Left renal cortex interstitium (tissue), 4 donors: ENCODE measurements at regions not wholly inside any gene's neighbourhood (a gene's known extent, or its start where the extent isn't known, plus 50 kb on each side); places are given as distances from the start of the nearest gene placed in this dataset.
A peak's percentile ranks its signal among the peaks of the same experiment; 100 is the strongest.

ENCODE experiments used
- DNase-seq, 4 donors: peaks; one replicate each; pipeline ENCODE4 v3.0.0-alpha.2; 2013; ENCODE audit warnings: low read depth in 4 of 4, low spot score in 2 of 4, missing footprints in 1 of 4

DNA sequence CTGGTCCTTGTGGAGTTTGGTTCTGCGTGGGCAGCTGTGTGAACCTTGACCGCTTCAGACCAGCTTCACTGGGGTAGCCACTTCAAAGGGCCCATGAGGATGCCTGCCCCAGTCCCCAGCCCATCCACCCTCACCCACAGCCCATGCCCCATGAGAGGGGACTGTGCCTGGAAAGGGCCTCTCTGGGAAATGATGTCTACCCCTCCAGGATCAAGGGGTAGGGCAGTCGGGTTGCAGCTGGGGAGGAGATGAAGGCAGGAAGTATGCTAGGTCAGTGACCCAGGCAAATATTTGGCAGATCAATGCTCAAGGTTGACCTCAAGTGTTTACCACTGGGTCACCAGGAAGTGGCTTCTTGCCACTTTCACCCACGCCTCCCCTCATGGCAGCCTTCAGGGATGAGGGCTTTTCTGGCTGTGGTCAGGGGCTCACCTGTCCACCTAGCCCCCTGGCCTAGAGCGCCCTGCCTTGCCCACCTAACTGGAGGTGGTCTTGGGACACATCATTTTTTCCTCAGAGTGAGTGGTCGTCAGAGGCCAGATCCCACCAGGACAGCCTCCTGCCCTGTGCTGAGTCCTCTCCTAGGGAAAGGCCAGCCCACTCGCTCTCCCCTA lies 109.5 kb downstream of the SNX5 start:
- DNase-seq, result no peak

DNA sequence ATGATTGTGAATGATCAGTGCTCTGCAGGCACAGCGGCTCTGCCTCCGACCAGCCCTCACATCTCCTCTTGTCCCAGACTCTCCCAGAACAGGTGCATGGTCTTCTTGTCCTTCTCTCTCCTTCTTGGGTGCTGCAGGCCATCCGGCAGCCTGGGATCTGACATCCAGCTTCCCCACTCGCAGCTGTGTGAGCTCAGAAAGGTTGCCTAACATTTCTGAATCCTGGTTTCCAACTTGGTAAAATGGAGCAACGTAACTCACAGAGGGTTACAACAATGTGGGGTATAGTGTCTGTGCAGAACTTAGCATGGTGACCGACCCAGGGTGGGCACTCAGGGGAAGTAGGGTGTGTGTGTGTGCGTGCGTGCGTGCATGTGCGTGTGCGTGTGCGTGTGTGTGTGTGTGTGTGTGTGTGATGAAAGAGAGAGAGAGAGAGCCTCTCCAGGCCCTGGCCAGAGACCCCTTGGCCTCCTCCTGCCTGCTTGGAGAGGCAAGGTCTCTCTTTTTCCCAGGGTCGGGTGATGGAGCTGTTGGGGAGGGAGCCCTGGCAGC lies 110.1 kb downstream of the SNX5 start:
- DNase-seq, result no peak

DNA sequence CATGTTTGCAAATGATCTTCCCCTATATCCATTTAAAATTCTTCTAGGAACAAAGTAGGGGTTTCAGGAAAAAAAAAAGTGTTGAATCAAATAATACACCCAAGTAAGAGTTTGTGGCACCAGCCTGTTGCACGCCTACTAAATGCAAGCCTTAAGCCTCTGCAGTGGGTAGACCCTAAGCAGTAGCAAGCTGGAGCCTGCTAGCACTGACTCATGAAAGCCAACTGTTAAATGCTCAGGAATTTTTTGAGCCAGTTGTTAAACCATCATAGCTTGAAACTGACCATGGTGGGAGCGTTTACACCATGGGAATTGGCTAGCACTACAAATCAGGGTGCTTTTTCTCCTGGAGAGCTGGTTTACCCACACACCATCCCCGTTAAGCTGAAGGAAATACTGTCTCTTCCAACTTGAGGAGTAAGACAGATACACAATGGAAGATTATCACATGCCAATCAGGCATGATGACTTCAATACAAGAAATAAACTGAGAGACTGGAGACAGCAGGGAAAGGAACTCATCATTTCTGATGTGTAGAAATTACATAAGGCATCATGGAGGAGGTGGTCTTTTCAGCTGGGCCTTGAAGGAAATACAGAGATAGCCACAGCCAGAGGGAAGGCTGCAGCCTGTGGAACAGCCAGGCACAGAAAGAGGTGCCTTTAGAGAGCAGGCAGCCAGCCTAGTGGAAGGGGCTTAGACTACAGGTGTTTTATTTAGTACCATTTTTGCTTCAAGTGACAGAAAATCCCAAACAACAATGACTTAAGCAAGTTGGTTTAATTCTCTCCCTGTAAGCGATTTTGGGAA lies 110.8 kb downstream of the SNX5 start:
- no peak for DNase-seq

DNA sequence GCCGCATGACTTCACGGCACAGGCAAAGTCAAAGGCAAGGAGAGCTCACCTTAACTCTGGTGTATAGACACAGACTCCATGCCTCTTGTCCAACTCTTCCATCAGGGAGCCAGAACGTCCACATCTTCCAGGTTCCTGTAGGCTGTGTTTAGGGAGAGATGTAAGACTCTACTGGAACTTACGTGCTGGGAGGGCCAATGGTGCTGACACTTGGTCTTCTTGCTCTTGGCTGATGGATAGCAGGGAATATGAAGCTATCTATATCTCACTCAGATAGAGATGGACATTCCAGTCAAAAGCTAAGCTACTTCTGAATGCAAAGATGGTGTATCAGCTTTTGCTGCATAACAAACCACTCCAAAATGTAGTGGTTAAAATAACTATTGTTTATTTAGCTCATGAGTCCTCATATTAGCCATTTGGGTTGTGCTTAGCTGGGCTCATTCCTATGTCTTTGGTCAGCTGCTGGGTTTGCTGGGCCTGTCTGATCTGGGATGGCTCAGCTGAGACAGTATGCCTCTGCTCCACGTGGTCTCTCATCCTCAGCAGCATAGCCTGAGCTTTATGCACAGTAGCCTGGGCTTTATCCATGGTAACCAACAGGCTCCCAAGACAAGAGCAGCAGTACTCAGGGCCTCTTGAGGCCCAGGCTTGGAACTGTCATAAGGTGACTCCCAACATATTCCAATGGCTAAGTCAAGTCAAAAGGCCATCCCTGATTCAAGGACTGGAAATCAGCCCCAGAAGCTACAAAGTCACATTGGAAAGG lies 111.6 kb downstream of the SNX5 start:
- DNase-seq, result no peak

DNA sequence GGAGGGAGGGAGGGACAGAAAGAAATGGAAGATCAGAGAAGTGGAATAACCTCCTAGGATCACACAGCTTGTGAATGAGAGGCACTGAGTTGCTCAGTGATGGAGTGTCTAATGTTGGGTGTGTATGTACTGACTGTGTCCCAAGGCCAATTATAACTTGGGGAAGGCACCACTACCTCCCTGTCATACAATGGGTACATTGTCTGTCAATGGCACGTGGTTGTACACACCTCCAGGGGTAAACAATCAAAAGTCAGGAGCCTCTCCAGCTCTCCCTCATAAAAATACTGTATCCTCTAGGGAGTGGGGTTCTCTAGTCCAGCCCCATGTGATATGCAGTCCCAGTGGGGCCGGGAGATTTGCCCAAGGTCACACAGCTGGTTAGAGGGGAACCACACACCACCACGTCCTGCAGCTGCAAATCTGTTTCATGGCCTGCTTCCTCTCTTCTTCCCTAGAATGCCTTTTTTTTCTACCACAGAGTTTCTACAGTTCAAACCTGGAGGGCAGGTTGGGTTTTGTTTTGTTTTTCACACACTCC lies 112.5 kb downstream of the SNX5 start:
- DNase-seq, result no peak

DNA sequence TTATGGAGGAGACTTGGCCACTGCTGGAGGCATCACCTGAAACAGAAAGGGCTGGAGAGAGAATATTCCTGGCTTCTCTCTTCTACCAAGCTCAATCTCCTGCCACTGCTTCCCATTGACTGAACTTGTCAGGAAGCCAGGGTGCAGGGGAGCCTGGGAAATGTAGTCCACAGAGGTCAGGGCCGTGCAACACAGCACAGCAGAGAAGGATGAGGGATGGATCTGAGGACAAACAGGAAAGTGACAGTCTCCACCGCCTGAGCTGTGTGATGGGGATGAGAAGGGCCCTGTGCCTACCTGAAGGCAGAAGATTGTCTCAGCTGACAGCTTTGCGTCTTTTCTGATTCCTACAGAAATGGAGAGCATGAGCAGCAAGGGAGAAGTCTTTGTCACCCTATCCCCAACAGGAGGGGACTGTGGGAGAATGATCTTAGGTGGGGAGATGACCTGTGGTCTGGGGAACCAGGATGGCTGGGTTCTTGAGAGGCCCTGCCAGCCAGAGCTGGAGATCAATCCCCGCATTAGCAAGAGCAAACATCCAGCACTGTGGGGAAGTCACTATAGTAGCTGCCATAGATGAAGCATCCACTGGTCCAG lies 114.2 kb downstream of the SNX5 start:
- DNase-seq, result no peak

DNA sequence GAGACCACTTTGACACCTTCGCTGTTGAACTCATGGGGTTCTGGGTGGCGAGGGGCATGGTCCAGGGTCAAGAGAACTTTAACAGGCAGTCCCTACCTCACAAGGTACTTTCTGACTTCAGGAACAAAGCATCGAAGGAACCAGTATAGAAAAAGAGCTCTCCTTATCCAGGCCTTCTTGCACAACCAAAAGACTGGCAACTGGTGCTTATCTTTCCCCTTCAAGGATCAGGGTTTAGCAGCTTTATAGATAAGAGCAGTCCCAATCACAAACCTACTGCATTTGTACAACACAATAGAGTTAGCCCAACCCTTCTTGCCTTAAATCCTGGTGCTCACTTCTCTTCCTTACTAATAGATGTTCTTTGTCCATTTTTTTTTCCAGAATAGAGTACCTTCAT lies 116.3 kb downstream of the SNX5 start:
- DNase-seq, result no peak

DNA sequence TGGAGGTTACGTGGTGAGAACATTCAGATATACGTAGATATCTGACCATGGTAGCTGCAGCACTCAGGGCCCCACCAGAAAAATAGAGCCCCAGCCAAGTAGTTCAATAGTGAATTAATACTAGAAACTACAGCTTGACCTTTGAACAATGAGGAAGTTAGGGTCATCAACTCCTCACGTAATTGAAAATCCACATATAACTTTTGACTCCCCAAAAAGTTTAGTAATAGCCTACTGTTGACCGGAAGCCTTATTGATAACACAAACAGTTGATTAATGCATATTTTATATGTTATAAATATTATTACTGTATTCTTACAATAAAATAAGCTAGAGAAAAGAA lies 117.9 kb downstream of the SNX5 start:
- DNase-seq, result no peak

DNA sequence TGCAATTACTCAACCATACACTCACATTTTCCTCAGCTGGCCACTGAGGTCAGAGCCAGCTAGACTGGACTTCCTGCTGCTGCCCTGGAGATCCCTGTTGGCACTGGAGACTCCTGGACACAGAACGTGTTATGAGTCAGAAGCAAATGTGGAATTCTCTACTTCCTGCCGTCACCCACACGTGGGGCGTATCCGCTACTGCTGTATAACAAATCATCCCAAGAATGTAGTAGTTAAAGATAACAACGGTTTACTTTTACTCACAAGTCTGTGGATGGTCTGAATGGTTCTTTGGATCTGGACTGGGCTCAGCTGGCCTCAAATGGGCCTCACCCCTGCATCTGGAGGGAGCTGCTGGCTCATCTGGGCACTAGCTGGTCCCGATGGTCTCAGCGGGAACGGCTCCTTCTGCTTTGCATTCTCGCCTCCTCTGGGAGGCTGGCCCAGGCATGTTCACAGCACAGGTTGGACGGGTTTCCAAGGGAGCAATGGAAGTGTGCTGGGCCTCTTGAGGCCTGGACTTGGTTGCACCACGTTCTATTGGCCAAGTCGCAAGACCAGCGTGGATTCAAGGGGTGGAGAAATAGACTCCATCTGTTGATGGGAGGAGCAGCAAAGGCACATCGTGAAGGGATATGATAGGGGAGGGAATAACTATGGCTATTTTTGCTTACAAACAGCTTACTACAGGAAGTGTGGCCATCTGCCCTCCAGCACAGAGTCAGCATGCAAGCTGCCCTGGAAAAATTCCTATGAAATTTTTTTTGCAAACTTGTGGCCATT lies 118.5 kb downstream of the SNX5 start:
- no peak for DNase-seq

DNA sequence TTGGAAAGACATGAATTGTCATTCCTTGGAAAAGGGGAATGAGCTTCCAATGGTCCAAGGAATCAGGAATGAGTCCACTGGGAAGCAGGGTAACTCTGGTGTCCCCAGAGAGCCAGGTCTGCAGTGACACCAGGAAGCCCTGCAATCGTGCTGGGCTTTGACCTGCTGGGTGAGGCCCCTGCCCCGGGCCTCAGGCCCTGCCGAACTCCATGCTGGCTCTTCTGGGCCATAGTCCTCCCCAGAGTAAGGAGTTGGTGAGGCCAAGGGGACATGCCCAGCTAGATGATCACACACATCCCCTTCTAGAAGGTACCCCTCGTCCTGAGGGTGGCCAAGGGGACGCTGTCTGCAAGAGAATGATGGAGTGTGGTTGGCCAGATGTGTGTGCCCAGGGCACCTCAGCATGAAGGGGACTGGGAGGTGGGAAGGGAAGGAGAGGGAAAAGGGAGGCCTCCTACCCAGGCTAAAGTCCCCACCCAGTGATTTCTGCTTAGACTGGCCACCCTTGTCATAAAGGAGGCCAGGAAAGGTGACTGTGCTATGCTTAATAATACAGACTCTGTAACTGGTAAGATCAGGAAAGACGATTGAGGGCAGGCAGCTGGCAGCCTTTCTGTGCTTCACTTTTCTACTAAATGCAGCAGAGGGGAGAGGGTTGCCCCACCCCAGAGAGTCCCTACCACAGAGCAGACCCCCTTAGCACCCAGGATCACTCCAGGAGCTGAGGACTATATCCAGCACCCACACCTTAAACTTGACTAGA lies 119.3 kb downstream of the SNX5 start:
- DNase-seq, result no peak

DNA sequence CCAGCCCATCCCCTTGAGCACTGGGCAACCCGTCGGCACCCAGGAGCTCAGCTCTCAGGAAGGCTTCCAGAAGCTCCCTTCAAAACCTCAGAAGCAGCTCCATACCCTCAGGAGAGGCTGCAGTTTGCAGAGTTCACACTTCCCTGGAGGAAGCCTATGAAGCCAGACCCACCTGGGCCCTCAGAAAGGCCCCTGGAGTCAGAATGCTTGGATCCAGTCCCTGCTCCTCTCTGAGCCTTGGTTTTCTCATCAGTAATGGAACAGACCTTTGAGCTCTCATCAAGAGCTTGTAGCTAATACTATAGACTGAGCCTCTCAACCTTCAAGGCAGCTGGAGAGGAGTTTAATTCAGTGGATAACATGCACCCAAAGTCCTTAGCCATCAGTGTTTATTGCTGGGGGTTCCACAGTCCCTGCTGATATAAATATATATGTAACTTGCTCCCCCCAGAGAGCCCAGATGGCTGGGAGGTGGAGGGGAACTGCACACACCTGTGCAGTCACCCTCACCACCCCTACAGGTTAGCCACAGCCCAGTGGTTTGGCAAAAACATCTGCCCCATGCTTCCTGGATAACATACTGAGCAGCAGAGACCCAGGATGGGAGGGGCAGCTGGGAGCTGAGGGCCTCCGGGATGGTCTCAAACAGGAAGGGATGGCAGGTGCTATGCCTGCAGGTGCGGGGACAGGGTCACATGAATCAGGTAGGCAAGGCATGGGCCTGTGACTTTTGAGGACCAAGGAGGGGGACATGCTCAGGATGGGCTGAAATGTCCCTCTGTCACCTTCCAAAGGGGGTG lies 120.1 kb downstream of the SNX5 start:
- DNase-seq, result no peak

DNA sequence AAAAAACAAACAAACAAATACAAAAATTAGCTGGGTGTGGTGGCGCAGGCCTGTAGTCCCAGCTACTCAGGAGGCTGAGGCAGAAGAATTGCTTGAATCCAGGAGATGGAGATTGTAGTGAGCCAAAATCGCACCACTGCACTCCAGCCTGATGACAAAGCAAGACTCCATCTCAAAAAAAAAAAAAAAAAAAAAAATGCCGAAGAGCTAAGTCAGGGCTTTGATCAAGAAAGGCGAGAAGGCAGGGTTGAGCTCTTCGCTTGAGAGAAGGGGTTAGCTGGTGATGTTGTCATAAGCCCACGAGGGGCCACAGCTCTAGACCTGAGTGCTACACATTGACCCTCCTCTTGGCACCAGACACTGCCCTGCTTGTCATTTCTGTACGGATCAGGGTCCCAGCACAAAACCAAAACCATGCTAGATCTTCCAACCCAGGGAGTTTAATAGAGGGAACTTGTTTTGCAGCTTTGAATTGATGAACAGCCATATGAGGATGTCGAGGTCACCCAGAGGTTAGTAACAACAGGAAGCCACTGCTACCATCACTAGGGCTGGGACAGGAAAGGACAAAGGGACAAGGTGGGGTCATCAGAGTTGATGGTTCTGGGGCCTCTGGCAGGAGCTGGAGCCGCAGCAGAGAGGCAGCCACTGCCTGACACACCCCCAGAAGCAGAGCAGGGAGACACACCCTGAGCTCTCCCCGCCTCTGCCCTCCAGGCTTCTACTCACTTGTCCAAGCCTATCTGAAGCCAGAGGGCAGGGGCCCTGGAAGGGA lies 122.7 kb downstream of the SNX5 start:
- DNase-seq, result no peak

DNA sequence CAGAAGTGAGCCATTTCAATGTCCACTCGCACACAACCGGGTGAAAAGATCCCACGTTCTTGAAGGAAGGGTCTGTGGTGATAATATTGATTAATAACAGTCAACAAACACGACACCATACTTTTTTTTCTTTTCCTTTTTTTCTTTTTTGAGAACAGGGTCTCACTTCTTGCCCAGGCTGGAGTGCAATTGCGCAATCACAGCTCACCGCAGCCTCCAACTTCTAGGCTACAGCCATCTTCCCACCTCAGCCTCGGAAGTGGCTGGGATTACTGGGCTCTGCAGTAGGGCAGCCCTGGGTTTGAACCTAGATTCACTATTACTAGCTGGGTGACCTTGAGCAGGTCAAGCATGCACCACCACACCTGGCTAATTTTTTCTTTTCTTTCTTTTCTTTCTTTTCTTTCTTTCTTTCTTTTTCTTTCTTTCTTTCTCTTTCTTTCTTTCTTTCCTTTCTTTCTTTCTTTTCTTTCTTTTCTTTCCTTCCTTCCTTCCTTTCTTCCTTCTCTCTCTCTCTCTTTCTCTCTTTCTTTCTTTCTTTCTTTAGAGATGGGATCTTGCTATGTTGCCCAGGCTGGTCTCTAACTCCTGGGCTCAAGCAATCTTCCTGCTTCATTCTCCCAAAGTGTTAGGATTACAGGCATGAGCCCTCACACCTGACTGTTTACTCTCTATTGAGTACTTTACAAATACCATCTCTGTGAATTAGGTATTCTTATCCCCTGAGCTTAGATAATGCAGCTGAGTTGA lies 123.9 kb downstream of the SNX5 start:
- DNase-seq, result no peak

DNA sequence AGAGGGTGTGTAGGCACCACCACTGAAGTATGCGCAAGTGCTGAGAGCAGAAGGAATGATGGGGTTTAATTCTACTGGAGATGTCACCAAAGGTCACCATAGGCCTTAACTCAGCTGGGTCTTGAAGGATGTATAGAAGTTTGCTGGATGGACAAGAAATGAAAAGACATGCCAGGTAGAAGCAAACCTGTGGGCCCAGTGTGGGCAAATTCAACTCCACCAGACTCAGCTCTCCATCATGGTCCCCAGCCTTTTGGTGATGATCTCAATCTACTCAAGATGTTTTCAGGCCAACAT lies 124.5 kb downstream of the SNX5 start:
- DNase-seq, result no peak

DNA sequence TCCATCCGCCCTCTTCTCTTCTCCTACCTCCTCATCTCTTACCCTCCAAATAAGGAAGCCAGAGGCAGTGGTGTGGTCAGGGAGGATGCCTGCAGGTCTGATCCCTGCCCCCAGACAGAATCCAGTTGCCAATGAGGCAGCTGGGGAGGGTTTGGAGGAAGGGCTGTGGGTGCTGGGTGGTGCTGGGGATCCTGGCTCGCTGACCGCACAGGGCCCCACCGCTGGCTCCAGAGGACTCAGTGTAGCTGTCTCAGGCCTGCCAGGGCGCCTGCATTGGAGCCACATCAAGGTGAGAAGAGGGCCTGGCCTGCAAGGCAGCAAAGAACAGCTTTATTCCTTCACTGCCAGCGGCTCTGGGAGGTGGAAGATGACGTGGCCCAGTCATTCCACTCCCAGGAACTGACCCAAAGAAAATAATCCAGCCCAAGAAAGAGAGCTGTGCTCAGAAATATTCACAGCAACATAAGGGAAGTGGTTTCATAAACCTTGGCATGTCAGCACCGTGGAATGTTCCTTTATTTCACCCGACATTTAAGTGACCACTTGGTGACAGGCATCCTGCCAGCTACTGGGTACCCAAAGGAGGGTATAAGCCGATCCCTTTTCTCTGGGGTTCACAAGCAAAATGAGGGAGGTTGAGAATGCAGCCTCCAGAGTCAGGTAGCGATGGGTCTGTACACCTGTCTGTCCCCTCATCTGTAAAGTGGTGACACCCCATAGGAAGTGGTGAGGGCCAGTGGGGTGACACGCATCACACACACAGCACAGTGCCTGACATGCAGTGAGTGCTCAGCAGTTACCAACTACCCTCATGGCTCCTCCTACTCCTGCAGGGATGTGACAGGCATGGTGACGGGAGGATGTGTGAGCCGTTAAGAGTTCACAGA lies 125.1 kb downstream of the SNX5 start:
- no peak for DNase-seq

DNA sequence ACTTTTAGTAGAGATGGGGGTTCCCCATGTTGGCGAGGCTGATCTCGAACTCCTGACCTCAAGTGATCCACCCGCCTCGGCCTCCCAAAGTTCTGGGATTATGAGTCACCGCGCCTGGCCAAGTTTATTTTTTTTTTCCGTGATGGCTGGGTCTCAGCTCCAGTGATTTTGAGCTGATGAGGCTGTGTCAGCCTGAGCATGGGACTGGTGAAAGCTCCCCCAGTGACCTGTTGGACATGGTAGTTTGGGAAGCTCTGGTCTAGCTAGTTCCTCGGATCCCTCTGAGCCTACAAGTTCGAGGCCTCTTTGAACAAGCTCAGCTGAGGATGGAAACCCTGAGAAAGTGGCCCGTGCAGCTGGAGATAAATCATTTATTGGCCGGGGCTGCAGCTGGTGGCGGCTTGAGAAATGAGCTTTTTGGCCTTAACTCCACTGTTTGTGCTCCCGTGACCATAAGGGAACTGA lies 126.8 kb downstream of the SNX5 start:
- DNase-seq, result peak in 1 of 4 donors; percentile 59
